ENCODE measurements at regions not wholly inside any gene's neighbourhood (a gene's known extent, or its start where the extent isn't known, plus 50 kb on each side); places are given as distances from the start of the nearest gene placed in this dataset.

DNA sequence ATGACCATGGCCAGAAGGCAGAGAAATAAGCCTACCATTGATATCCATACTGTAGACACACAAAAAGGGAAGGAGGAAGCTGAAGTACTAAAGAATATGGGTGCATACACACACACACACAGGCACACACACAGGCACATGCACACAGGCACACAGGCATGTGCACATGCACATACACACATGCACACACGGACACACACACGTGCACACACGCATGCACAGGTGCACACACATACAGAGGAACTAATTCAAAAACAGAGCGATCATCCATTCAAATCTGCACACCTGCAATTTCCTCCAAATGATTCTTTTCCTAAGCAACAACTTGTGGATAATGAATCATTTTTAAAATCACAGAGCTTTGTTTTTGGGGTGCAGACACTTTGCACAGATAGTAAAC lies 166.7 kb upstream of the ADARB2 start:
- ATAC-seq (ENCODE audit: low read depth): no peak
- Mint-ChIP-seq H3K4me1 (peaks cover 2% of the 10 kb centered on the region), H3K9me3 (peaks cover 2% of the 10 kb centered on the region)

DNA sequence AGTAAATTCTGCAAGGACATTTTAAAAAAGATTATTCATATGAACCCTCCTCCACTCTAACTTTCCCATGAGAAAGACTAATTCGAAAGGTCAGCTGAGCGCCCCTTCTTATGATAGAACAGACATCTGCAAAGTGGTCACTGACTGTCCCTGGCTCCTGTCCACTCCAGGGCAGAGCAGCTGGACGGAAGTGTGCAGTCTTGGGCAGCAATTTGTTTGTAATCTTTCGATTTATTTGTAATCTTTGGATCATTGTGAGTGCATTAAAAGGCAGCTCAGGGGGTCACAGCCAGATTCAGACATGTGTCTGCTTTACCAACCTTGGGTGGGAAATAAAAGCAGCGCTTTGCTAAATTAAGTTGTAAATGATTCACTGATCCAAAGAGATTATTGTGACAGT lies 158.8 kb upstream of the ADARB2 start:
- H3K27ac Mint-ChIP-seq: no peak overlapping the region
- no peaks in the 10 kb centered on the region for H3K36me3 Mint-ChIP-seq
- ATAC-seq (ENCODE audit: low read depth): no peak
- no peaks in the 10 kb centered on the region for H3K9me3 Mint-ChIP-seq
- DNase-seq (ENCODE audit: low spot score in 2 of 2): no peak
- H3K4me1 Mint-ChIP-seq: no peaks in the 10 kb centered on the region
- peaks cover 3% of the 10 kb centered on the region for H3K27me3 Mint-ChIP-seq
- H3K4me3 Mint-ChIP-seq: no peak overlapping the region

More for the DNA sequence above, 166.7 kb upstream of the ADARB2 start:
- Mint-ChIP-seq H3K36me3 (peaks cover 2% of the 10 kb centered on the region), H3K4me3 (no peak overlapping the region), H3K27ac (no peak overlapping the region), H3K27me3 (peaks cover 7% of the 10 kb centered on the region)
- no peak for DNase-seq (ENCODE audit: low spot score in 2 of 2)

DNA sequence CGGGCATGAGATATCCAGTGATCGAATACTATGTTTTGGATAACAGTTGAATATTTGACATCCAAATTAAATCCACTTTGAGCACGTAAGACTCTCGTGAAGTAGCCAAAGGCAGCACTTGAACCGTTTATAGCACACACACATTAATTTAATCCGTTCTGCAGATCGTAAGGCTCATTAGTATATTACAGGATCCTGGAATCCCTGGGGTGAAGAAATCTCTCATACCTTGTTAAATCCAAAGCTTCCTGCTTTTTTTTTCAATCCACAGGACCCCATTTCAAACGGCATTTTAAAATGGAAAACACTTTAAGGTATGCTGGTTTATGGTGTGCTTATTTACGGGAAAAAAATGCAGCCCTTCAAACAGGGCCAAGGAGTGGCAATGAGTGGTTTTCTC lies 158.4 kb upstream of the ADARB2 start:
- Mint-ChIP-seq H3K27ac (no peak overlapping the region), H3K4me1 (peaks cover 3% of the 10 kb centered on the region), H3K36me3 (no peaks in the 10 kb centered on the region), H3K9me3 (no peaks in the 10 kb centered on the region), H3K4me3 (no peak overlapping the region), H3K27me3 (peaks cover 3% of the 10 kb centered on the region)
- DNase-seq (ENCODE audit: low spot score in 2 of 2) (no peak), ATAC-seq (ENCODE audit: low read depth) (no peak)

DNA sequence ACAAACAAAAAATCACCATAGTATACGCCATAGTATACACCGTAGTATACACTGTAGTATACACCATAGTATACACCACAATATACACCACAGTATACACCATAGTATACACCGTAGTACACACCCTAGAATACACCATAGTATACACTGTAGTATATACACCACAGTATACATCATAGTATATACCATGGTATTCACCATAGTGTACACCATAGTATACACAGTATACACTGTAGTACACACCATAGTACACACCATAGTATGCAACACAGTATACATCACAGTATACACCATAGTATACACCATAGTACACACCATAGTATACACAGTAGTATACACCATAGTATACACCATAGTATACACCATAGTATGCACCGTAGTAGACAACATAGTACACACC lies 157.6 kb upstream of the ADARB2 start:
- ATAC-seq (ENCODE audit: low read depth): no peak
- Mint-ChIP-seq H3K9me3 (no peaks in the 10 kb centered on the region), H3K4me3 (no peak overlapping the region), H3K27ac (no peak overlapping the region), H3K36me3 (no peaks in the 10 kb centered on the region), H3K4me1 (peaks cover 3% of the 10 kb centered on the region), H3K27me3 (peaks cover 3% of the 10 kb centered on the region)
- no peak for DNase-seq (ENCODE audit: low spot score in 2 of 2)

DNA sequence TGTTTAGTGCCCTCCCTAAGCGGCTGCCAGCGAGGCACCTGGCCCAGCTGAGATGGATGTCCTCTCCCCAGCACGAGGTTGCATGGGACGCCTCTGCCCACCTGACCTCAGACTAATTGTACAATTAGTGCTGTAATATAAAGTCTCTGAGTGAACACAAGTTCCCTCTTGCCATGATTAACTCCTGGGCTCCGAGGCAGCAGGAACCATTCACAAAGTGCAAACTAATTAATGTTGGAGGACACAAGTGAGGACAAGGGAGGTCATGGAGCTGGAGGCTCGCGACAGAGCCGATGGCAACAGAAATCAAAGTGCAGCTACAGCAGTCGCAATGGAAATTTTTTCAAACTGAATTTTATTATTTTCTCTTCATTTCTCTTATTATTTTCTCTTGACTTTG lies 156.6 kb upstream of the ADARB2 start:
- no peaks in the 10 kb centered on the region for H3K36me3 Mint-ChIP-seq
- H3K27ac Mint-ChIP-seq: no peak overlapping the region
- H3K4me3 Mint-ChIP-seq: no peak overlapping the region
- ATAC-seq (ENCODE audit: low read depth) (no peak), DNase-seq (ENCODE audit: low spot score in 2 of 2) (no peak)
- no peaks in the 10 kb centered on the region for H3K9me3 Mint-ChIP-seq
- H3K4me1 Mint-ChIP-seq: peaks cover 3% of the 10 kb centered on the region
- H3K27me3 Mint-ChIP-seq: peaks cover 3% of the 10 kb centered on the region

DNA sequence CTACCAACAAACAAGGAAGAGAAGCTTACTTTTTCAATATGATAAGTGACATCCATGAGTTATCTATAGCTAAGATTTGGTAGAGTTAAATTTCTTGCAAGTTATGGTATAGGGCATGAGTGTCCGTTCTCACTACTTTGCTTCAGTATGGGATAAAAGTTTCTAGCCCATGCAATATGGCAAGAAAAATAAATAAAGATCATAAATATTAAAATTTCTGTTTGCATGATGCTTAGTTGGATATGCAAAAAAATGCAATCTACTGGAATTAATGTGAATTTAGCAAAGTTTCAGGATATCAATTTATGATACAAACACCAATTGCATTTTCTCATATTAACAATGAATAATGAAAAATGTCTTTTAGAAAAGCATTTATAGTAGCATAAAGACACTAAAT lies 148.7 kb upstream of the ADARB2 start:
- DNase-seq (ENCODE audit: low spot score in 2 of 2): no peak
- ATAC-seq (ENCODE audit: low read depth): no peak
- H3K4me1 Mint-ChIP-seq: peaks cover 2% of the 10 kb centered on the region
- no peak overlapping the region for H3K4me3 Mint-ChIP-seq
- peaks cover 2% of the 10 kb centered on the region for H3K27me3 Mint-ChIP-seq
- peaks cover 2% of the 10 kb centered on the region for H3K9me3 Mint-ChIP-seq
- no peaks in the 10 kb centered on the region for H3K36me3 Mint-ChIP-seq
- H3K27ac Mint-ChIP-seq: no peak overlapping the region

DNA sequence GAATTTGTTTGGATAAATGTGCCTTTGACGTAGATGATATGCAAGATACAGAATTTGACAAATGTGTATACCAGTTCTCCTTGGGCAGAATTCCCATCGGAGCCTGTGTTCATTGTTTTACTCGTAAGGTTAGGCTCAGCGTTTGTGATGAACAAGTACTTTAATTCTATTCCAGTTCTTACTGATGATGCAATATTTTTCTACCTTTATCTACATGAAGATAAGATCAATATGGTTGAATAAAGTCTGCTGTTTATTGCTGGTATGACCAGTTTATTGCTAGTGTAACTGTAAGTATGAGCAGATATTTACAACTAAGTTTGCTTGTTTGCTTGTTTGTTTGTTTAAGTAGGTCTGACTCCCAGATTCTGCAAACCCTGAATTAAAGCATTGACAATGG lies 145.4 kb upstream of the ADARB2 start:
- DNase-seq (ENCODE audit: low spot score in 2 of 2) (no peak), ATAC-seq (ENCODE audit: low read depth) (no peak)
- Mint-ChIP-seq H3K27ac (no peak overlapping the region), H3K9me3 (peaks cover 2% of the 10 kb centered on the region), H3K27me3 (peaks cover 7% of the 10 kb centered on the region), H3K4me3 (no peak overlapping the region), H3K36me3 (no peaks in the 10 kb centered on the region), H3K4me1 (no peaks in the 10 kb centered on the region)

DNA sequence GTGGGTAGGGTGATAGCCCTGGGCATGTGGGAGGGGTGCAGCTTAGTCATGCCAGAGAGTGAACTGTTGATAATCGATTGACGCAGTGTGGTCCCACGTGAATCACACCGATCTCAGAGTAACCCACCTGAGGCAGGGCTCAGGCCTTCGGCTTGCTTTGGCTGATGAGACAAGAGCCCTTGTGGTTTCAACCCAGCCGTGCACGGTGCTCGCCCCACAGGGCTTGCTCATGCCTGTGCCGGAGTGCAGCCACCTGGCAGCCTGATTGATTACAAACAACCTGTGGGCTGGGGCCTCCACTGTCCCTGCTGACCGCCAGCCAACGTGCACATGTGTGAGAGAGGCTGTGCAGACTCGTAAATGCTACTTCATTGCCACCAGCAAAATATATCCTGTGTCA lies 144.9 kb upstream of the ADARB2 start:
- no peak for ATAC-seq (ENCODE audit: low read depth)
- Mint-ChIP-seq H3K4me3 (no peak overlapping the region), H3K36me3 (no peaks in the 10 kb centered on the region)

DNA sequence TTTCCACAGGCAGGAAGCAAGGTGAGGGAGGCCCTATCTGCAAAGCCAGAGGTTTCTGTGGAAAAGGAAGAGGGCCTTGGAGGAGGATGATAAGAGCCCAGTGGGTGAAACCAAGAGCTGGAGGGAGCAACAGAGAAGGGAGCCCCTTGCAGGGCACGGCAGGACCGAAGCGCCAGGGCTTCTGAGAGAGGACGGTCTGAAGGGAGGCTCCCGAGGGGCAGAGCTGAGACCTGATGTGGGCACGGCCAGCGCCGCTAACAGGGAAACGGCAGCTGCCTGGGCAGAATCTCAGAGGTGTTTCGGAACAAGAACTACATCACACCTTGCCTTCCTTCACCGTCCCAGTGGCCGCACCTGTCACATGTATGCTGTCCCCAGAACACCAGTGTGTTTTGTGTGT lies 144.3 kb upstream of the ADARB2 start:
- peaks cover 7% of the 10 kb centered on the region for H3K27me3 Mint-ChIP-seq
- H3K27ac Mint-ChIP-seq: no peak overlapping the region
- no peaks in the 10 kb centered on the region for H3K36me3 Mint-ChIP-seq
- ATAC-seq (ENCODE audit: low read depth) (no peak), DNase-seq (ENCODE audit: low spot score in 2 of 2) (no peak)
- H3K4me1 Mint-ChIP-seq: no peaks in the 10 kb centered on the region
- peaks cover 2% of the 10 kb centered on the region for H3K9me3 Mint-ChIP-seq
- H3K4me3 Mint-ChIP-seq: no peak overlapping the region

More for the DNA sequence above, 144.9 kb upstream of the ADARB2 start:
- no peak overlapping the region for H3K27ac Mint-ChIP-seq
- H3K27me3 Mint-ChIP-seq: peaks cover 7% of the 10 kb centered on the region
- H3K9me3 Mint-ChIP-seq: peaks cover 2% of the 10 kb centered on the region
- no peaks in the 10 kb centered on the region for H3K4me1 Mint-ChIP-seq
- DNase-seq (ENCODE audit: low spot score in 2 of 2): no peak

DNA sequence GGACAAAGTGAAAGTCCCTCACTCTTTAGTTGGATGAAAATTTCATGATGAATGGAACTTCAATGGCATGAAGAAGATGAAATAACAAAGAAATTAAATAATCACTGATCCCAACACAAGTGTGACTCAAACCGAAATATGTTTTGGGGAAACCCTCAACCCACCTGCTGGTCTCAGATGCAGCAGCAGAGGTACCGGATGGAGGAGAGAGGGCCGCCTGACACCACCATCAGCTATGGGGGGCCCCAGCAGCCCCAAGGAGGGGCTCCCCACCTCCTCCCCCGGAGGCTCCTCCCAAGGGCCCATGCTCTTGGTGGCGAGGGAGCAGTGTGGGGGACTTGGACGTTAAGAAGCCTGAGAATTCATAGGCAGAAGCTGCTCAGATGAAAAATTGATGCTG lies 137.2 kb upstream of the ADARB2 start:
- no peaks in the 10 kb centered on the region for H3K36me3 Mint-ChIP-seq
- ATAC-seq (ENCODE audit: low read depth) (no peak), DNase-seq (ENCODE audit: low spot score in 2 of 2) (no peak)
- H3K4me1 Mint-ChIP-seq: peaks cover 3% of the 10 kb centered on the region
- H3K27me3 Mint-ChIP-seq: peaks cover 16% of the 10 kb centered on the region
- no peak overlapping the region for H3K27ac Mint-ChIP-seq
- H3K9me3 Mint-ChIP-seq: peaks cover 4% of the 10 kb centered on the region
- no peak overlapping the region for H3K4me3 Mint-ChIP-seq

DNA sequence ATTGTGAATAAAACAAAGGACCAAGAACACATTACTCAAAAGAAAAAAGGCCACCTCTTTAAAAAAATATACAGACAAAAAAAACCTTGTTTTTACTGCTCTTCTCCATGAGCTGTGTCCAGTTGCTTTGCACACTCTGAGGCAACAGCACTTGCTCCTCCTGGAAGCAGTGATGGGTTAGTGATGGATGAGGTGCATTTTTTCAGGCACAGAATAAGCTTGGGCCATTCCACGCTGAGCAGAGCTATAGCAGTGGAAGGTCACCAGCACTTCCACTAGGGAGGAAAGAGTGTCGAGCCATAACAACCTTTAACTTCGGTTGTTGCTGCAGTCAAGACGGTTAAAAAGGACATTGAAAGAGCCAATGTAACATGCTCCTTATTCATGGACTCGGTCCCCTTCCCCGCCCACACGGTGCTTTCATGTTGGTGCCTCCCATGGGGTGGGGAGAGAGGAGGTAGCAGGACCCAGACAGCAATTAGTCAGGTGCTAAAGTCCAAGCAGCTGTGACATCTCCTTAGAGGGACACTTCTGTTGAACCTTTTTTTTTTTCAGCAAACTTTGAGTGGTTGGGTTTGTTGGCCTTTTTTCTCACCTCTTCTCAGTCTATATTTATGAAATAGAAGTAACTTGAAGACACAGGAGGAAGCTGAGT lies 136.5 kb upstream of the ADARB2 start:
- no peak for ATAC-seq (ENCODE audit: low read depth)
- Mint-ChIP-seq H3K27me3 (peaks cover 18% of the 10 kb centered on the region), H3K36me3 (no peaks in the 10 kb centered on the region), H3K9me3 (peaks cover 4% of the 10 kb centered on the region), H3K4me1 (peaks cover 3% of the 10 kb centered on the region), H3K4me3 (no peak overlapping the region), H3K27ac (no peak overlapping the region)
- DNase-seq (ENCODE audit: low spot score in 2 of 2): no peak

DNA sequence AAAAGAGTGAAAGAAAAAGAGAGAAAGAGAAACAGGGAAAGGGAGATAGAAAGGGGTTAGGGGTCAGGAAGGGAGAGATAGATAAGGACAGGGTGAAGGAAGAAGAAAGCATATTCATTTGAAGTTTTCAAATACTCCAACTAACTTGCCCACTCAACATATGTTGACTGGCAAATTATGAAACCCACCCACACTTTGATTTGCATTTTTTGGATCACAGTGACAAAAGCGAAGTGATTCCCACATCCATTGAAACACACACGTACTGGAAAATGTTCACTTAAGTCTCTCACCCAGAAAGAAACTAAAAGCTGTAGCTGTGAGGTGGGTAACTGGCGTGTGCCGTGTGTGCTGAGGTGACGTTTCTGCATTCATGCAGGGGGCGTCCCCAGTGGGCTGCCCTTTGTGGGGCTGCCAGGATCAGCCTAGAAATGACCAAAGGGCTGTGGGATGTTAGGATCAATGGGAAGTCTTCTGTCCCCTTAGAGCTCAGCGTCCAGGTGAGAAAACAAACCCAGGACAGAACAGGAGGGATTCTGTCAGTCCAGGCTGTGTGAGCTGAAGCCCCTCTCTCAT lies 134.9 kb upstream of the ADARB2 start:
- peaks cover 3% of the 10 kb centered on the region for H3K4me1 Mint-ChIP-seq
- H3K27ac Mint-ChIP-seq: no peak overlapping the region
- no peaks in the 10 kb centered on the region for H3K36me3 Mint-ChIP-seq
- peaks cover 4% of the 10 kb centered on the region for H3K9me3 Mint-ChIP-seq
- H3K4me3 Mint-ChIP-seq: no peak overlapping the region
- DNase-seq (ENCODE audit: low spot score in 2 of 2) (no peak), ATAC-seq (ENCODE audit: low read depth) (no peak)
- peaks cover 21% of the 10 kb centered on the region for H3K27me3 Mint-ChIP-seq

DNA sequence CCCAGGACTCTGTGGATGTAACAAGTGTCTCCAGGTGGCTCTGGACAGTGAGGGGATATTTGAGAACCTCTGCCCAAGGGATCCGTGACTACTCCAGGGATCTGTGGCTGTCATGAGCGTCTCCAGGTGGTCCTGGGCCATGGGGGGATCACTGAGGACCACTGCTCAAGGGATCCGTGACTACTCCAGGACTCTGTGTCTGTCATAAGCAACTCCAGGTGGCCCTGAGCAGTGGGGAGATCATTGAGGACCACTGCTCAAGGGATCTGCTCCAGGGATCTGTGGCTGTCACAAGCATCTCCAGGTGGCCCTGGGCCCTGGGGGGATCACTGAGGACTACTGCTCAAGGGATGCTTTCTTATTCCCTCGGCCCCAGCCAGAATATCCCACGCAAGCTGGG lies 133.2 kb upstream of the ADARB2 start:
- H3K36me3 Mint-ChIP-seq: no peaks in the 10 kb centered on the region
- H3K4me1 Mint-ChIP-seq: peaks cover 3% of the 10 kb centered on the region
- peaks cover 4% of the 10 kb centered on the region for H3K9me3 Mint-ChIP-seq
- no peak overlapping the region for H3K27ac Mint-ChIP-seq
- ATAC-seq (ENCODE audit: low read depth) (no peak), DNase-seq (ENCODE audit: low spot score in 2 of 2) (no peak)
- no peak overlapping the region for H3K4me3 Mint-ChIP-seq
- H3K27me3 Mint-ChIP-seq: peaks cover 21% of the 10 kb centered on the region

DNA sequence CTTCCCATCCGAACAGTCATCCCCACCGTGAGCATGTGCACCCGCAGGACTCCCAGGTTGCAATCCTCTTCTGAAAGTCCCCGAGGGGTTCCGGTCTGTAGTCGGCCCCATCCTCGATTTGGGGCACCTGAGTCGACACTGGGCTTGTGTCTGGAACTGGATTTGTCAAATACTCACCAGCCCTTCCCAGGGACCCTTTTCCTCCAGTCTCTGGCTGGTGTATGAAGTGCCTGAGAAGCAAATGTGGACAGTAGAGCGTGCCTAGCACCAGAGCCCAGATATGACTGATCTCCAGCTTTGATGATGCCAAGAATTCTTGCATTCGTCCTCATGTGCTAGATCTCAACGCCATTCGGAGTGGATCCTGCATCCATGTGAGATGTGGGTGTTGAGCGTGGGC lies 132.5 kb upstream of the ADARB2 start:
- Mint-ChIP-seq H3K4me1 (no peaks in the 10 kb centered on the region), H3K27ac (no peak overlapping the region), H3K36me3 (no peaks in the 10 kb centered on the region), H3K27me3 (peaks cover 21% of the 10 kb centered on the region), H3K9me3 (peaks cover 5% of the 10 kb centered on the region), H3K4me3 (no peak overlapping the region)
- DNase-seq (ENCODE audit: low spot score in 2 of 2): no peak
- ATAC-seq (ENCODE audit: low read depth): no peak

DNA sequence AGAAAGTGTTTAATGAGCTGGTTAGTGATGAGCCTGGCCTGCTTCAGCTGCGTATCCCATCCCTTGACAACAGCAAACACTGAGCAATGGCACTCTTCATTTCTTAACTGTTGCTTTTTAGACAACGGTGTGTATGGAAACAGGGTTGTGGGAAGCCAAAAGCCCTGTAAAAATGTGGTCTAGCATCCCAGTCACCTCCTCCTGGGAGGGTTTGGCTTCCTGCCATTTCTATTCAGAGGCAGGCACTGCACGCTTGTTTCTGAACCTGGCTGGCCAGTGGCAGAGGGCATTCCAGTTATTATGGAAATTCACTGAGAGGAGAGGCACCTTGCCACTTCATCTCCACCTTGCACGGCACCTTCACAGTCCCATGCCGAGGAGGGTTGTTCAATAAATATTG lies 123.0 kb upstream of the ADARB2 start:
- DNase-seq (ENCODE audit: low spot score in 2 of 2) (no peak), ATAC-seq (ENCODE audit: low read depth) (no peak)
- peaks cover 10% of the 10 kb centered on the region for H3K9me3 Mint-ChIP-seq
- no peak overlapping the region for H3K27ac Mint-ChIP-seq
- H3K27me3 Mint-ChIP-seq: peaks cover 2% of the 10 kb centered on the region
- no peak overlapping the region for H3K4me3 Mint-ChIP-seq
- H3K36me3 Mint-ChIP-seq: no peaks in the 10 kb centered on the region
- H3K4me1 Mint-ChIP-seq: no peaks in the 10 kb centered on the region

Measured in memory B cell (primary cell).